A673 (cell line): ENCODE measurements at regions not wholly inside any gene's neighbourhood (a gene's known extent, or its start where the extent isn't known, plus 50 kb on each side); places are given as distances from the start of the nearest gene placed in this dataset.
"Not testable (repeated sequence)": the region's sequence is repeated elsewhere in the genome, so short reads cannot be mapped to it uniquely, and the experiment has no call there.

ENCODE experiments used
- BruUV-seq: library from RNA; stranded (reverse); fragments of 400-500 nt; replicated peaks from 2 replicates; lab custom pipeline; 2021; lab: Mats Ljungman, UMichigan
- CTCF ChIA-PET: fragments of 300-600 bp; sonication (Branson Sonifier 250); formaldehyde crosslinking; loops from one replicate; lab custom pipeline; 2022; ENCODE audit warnings: antibody characterized with exemption; lab: Charles Lee
- POLR2A ChIA-PET: fragments of 300-600 bp; sonication (Branson Sonifier 250); formaldehyde crosslinking; loops from one replicate; lab custom pipeline; 2022; ENCODE audit warnings: antibody characterized with exemption; ENCODE audit not compliant: low non-redundant PET; lab: Charles Lee
- DNase-seq: peaks from one replicate; pipeline ENCODE4 v3.0.0-alpha.2; 2015; ENCODE audit warnings: low spot score
- H3K27ac ChIP-seq: fragments of 200-600 bp; sonication (generic); 2 replicates; pipeline ENCODE4 v1.5.1; 2016; ENCODE audit warnings: mixed run types, low read depth, mild to moderate bottlenecking, mixed read lengths, antibody characterized with exemption, low read length; ENCODE audit not compliant: poor library complexity, severe bottlenecking
- H3K27me3 ChIP-seq: fragments of 200-600 bp; sonication (generic); replicated peaks from 2 replicates; pipeline ENCODE4 v1.6.1; 2017; ENCODE audit warnings: mixed run types, low read depth, mild to moderate bottlenecking, mixed read lengths, antibody characterized with exemption, low read length; ENCODE audit not compliant: insufficient read depth, poor library complexity
- H3K36me3 ChIP-seq: fragments of 200-600 bp; sonication (generic); 2 replicates; pipeline ENCODE4 v1.6.1; 2016; ENCODE audit warnings: mixed run types, mild to moderate bottlenecking, mixed read lengths, antibody characterized with exemption, low read length; ENCODE audit not compliant: insufficient read depth, poor library complexity, severe bottlenecking
- H3K4me1 ChIP-seq: fragments of 200-600 bp; sonication (generic); 2 replicates; pipeline ENCODE4 v1.6.1; 2017; ENCODE audit warnings: mixed run types, mild to moderate bottlenecking, mixed read lengths, antibody characterized with exemption, low read length; ENCODE audit not compliant: insufficient read depth, poor library complexity, severe bottlenecking
- H3K4me3 ChIP-seq: fragments of 200-600 bp; sonication (generic); 2 replicates; pipeline ENCODE4 v1.5.1; 2016; ENCODE audit warnings: low read depth, mixed run types, mild to moderate bottlenecking, mixed read lengths, low read length; ENCODE audit not compliant: poor library complexity, severe bottlenecking
- H3K9me3 ChIP-seq: fragments of 200-600 bp; sonication (generic); 2 replicates; pipeline ENCODE4 v1.6.1; 2016; ENCODE audit warnings: mixed run types, low read depth, mild to moderate bottlenecking, mixed read lengths, antibody characterized with exemption, low read length; ENCODE audit not compliant: poor library complexity, severe bottlenecking
- CTCF ChIP-seq: fragments of 300-800, 200-600 bp; sonication (generic); conservative IDR thresholded peaks from 2 replicates; pipeline ENCODE4 v1.5.1; 2017; ENCODE audit warnings: low read depth, mild to moderate bottlenecking, antibody characterized with exemption, low read length, moderate library complexity, mixed read lengths
- EZH2 ChIP-seq: fragments of 200-600 bp; sonication (generic); IDR thresholded peaks from 2 replicates; pipeline ENCODE4 v1.6.1; 2017; ENCODE audit warnings: borderline replicate concordance, low read depth, mild to moderate bottlenecking, mixed read lengths, antibody characterized with exemption, low read length; ENCODE audit not compliant: poor library complexity, severe bottlenecking
- intact Hi-C: fragments of 100-400 bp; cut with micrococcal nuclease; formaldehyde crosslinking; loops from one replicate; pipeline ENCODE4 v1.10.0; 2022; ENCODE audit not compliant: unreplicated experiment

GRCh38 chr2:122808286-122808969, 1053.0 kb downstream of the TSN start:
- TF ChIP-seq CTCF (no peak), EZH2 (no peak)
- no TSS peak for BruUV-seq
- Histone ChIP-seq H3K4me1 (no peaks in the 10 kb centered on the region), H3K27me3 (no peaks in the 10 kb centered on the region), H3K27ac (no peak overlapping the region), H3K4me3 (no peak overlapping the region), H3K36me3 (no peaks in the 10 kb centered on the region), H3K9me3 (no peaks in the 10 kb centered on the region)
- no peak for DNase-seq
- POLR2A ChIA-PET, result no interaction called here
- intact Hi-C loops, result no loop called here
- CTCF ChIA-PET, result no interaction called here

GRCh38 chr2:122812214-122812613, 1056.8 kb downstream of the TSN start:
- H3K9me3 ChIP-seq, CTCF ChIA-PET, DNase-seq, H3K36me3 ChIP-seq, H3K4me1 ChIP-seq, H3K27me3 ChIP-seq, H3K4me3 ChIP-seq, H3K27ac ChIP-seq, POLR2A ChIA-PET, intact Hi-C loops, BruUV-seq: not testable (repeated sequence)

GRCh38 chr2:122815120-122815519, 1059.7 kb downstream of the TSN start:
- intact Hi-C loops, result no loop called here
- no peaks in the 10 kb centered on the region for H3K4me1 ChIP-seq
- TF ChIP-seq EZH2 (no peak), CTCF (no peak)
- H3K27ac ChIP-seq, result no peak overlapping the region
- H3K27me3 ChIP-seq, result no peaks in the 10 kb centered on the region
- CTCF ChIA-PET, result no interaction called here
- no TSS peak for BruUV-seq
- H3K4me3 ChIP-seq, result no peak overlapping the region
- POLR2A ChIA-PET, result no interaction called here
- DNase-seq, result no peak
- no peaks in the 10 kb centered on the region for H3K36me3 ChIP-seq
- no peaks in the 10 kb centered on the region for H3K9me3 ChIP-seq

GRCh38 chr2:122816803-122817202, 1061.4 kb downstream of the TSN start:
- TF ChIP-seq EZH2 (no peak), CTCF (no peak)
- Histone ChIP-seq H3K4me3 (no peak overlapping the region), H3K4me1 (no peaks in the 10 kb centered on the region), H3K27ac (no peak overlapping the region), H3K9me3 (no peaks in the 10 kb centered on the region), H3K27me3 (no peaks in the 10 kb centered on the region), H3K36me3 (no peaks in the 10 kb centered on the region)
- no peak for DNase-seq
- intact Hi-C loops, result no loop called here
- ChIA-PET POLR2A (no interaction called here), CTCF (no interaction called here)
- BruUV-seq, result no TSS peak
